Activated CD4-positive, alpha-beta T cell treated with anti-CD3 and anti-CD28 coated beads, Interleukin-2, amount 10 ng/mL, durations not matched to agents 7 days and 5 days (primary cell): ENCODE measurements at regions not wholly inside any gene's neighbourhood (a gene's known extent, or its start where the extent isn't known, plus 50 kb on each side); places are given as distances from the start of the nearest gene placed in this dataset.
"Not testable (repeated sequence)": the region's sequence is repeated elsewhere in the genome, so short reads cannot be mapped to it uniquely, and the experiment has no call there.

ENCODE experiments used
- CTCF ChIA-PET: fragments of 350-600 bp; sonication (Branson Sonifier 250); formaldehyde crosslinking; loops from one replicate; lab custom pipeline; 2021; ENCODE audit warnings: antibody characterized with exemption; lab: Charles Lee
- POLR2A ChIA-PET: fragments of 350-600 bp; sonication (Branson Sonifier 250); formaldehyde crosslinking; loops from one replicate; lab custom pipeline; 2021; ENCODE audit warnings: antibody characterized with exemption; lab: Charles Lee
- DNase-seq: peaks from one replicate; pipeline ENCODE4 v3.0.0-alpha.2; 2020
- H3K27ac Mint-ChIP-seq: one replicate; pipeline ENCODE4 v1.8.0; 2021; ENCODE audit warnings: mild to moderate bottlenecking, moderate library complexity, mixed read lengths
- H3K27me3 Mint-ChIP-seq: one replicate; pipeline ENCODE4 v1.8.0; 2021; ENCODE audit warnings: mixed read lengths
- H3K36me3 Mint-ChIP-seq: one replicate; pipeline ENCODE4 v1.8.0; 2021; ENCODE audit warnings: low read depth, mixed read lengths
- H3K4me1 Mint-ChIP-seq: one replicate; pipeline ENCODE4 v1.8.0; 2021; ENCODE audit warnings: mixed read lengths
- H3K4me3 Mint-ChIP-seq: one replicate; pipeline ENCODE4 v1.8.0; 2021; ENCODE audit warnings: mild to moderate bottlenecking, moderate library complexity, mixed read lengths
- H3K9me3 Mint-ChIP-seq: one replicate; pipeline ENCODE4 v1.8.0; 2021; ENCODE audit warnings: mixed read lengths

GRCh38 chr17:77798031-77798430, 160.5 kb upstream of the TNRC6C start:
- peaks cover 2% of the 10 kb centered on the region for H3K4me1 Mint-ChIP-seq
- no peak for DNase-seq
- POLR2A ChIA-PET: interaction anchor here (0.8 kb wide), 1 partner anchor 19 kb away, joined by 3 read pairs; no protein-coding TSS in a partner anchor
- H3K9me3 Mint-ChIP-seq: no peaks in the 10 kb centered on the region
- peaks cover 20% of the 10 kb centered on the region for H3K27me3 Mint-ChIP-seq
- CTCF ChIA-PET: no interaction called here
- H3K36me3 Mint-ChIP-seq: no peaks in the 10 kb centered on the region
- H3K27ac Mint-ChIP-seq: no peak overlapping the region
- no peak overlapping the region for H3K4me3 Mint-ChIP-seq

- no peak for DNase-seq
- Mint-ChIP-seq H3K9me3 (no peaks in the 10 kb centered on the region), H3K27ac (no peak overlapping the region), H3K4me3 (no peak overlapping the region), H3K27me3 (peaks cover 20% of the 10 kb centered on the region), H3K4me1 (peaks cover 2% of the 10 kb centered on the region), H3K36me3 (no peaks in the 10 kb centered on the region)
- ChIA-PET CTCF (no interaction called here), POLR2A (interaction anchor here (0.8 kb wide), 1 partner anchor 19 kb away, joined by 3 read pairs; no protein-coding TSS in a partner anchor)
Measured at GRCh38 chr17:77798481-77798880, 160.0 kb upstream of the TNRC6C start.

- POLR2A ChIA-PET: no interaction called here
Measured at GRCh38 chr17:77800816-77801215, 157.7 kb upstream of the TNRC6C start.

GRCh38 chr17:77801545-77802332, 156.8 kb upstream of the TNRC6C start:
- POLR2A ChIA-PET: no interaction called here
- no peak overlapping the region for H3K27ac Mint-ChIP-seq
- H3K27me3 Mint-ChIP-seq: peaks cover 23% of the 10 kb centered on the region
- CTCF ChIA-PET: no interaction called here
- H3K4me3 Mint-ChIP-seq: no peak overlapping the region
- H3K9me3 Mint-ChIP-seq: no peaks in the 10 kb centered on the region
- H3K36me3 Mint-ChIP-seq: no peaks in the 10 kb centered on the region
- H3K4me1 Mint-ChIP-seq: no peaks in the 10 kb centered on the region
- no peak for DNase-seq

More at GRCh38 chr17:77800816-77801215, 157.7 kb upstream of the TNRC6C start:
- no peaks in the 10 kb centered on the region for H3K36me3 Mint-ChIP-seq
- peaks cover 23% of the 10 kb centered on the region for H3K27me3 Mint-ChIP-seq
- no peaks in the 10 kb centered on the region for H3K9me3 Mint-ChIP-seq
- CTCF ChIA-PET: no interaction called here
- no peak overlapping the region for H3K4me3 Mint-ChIP-seq
- DNase-seq: no peak
- H3K27ac Mint-ChIP-seq: no peak overlapping the region
- H3K4me1 Mint-ChIP-seq: no peaks in the 10 kb centered on the region

- H3K4me3 Mint-ChIP-seq: no peak overlapping the region
- no peak for DNase-seq
- H3K27me3 Mint-ChIP-seq: peaks cover 23% of the 10 kb centered on the region
- ChIA-PET POLR2A (no interaction called here), CTCF (no interaction called here)
- H3K4me1 Mint-ChIP-seq: no peaks in the 10 kb centered on the region
- H3K36me3 Mint-ChIP-seq: no peaks in the 10 kb centered on the region
- H3K9me3 Mint-ChIP-seq: no peaks in the 10 kb centered on the region
- H3K27ac Mint-ChIP-seq: no peak overlapping the region
Measured at GRCh38 chr17:77802333-77802615, 156.2 kb upstream of the TNRC6C start.

GRCh38 chr17:77802811-77803220, 155.7 kb upstream of the TNRC6C start:
- ChIA-PET CTCF (no interaction called here), POLR2A (no interaction called here)
- H3K36me3 Mint-ChIP-seq: no peaks in the 10 kb centered on the region
- H3K9me3 Mint-ChIP-seq: no peaks in the 10 kb centered on the region
- no peak overlapping the region for H3K4me3 Mint-ChIP-seq
- no peak for DNase-seq
- H3K27me3 Mint-ChIP-seq: peaks cover 23% of the 10 kb centered on the region
- no peak overlapping the region for H3K27ac Mint-ChIP-seq
- H3K4me1 Mint-ChIP-seq: no peaks in the 10 kb centered on the region

- ChIA-PET CTCF (no interaction called here), POLR2A (no interaction called here)
- H3K36me3 Mint-ChIP-seq: no peaks in the 10 kb centered on the region
- no peak for DNase-seq
- H3K4me1 Mint-ChIP-seq: no peaks in the 10 kb centered on the region
- H3K4me3 Mint-ChIP-seq: no peak overlapping the region
- no peak overlapping the region for H3K27ac Mint-ChIP-seq
- no peaks in the 10 kb centered on the region for H3K9me3 Mint-ChIP-seq
- H3K27me3 Mint-ChIP-seq: peaks cover 23% of the 10 kb centered on the region
Measured at GRCh38 chr17:77803726-77804125, 154.8 kb upstream of the TNRC6C start.

- Mint-ChIP-seq H3K4me3 (no peak overlapping the region), H3K27ac (no peak overlapping the region), H3K9me3 (no peaks in the 10 kb centered on the region), H3K27me3 (peaks cover 23% of the 10 kb centered on the region), H3K36me3 (no peaks in the 10 kb centered on the region), H3K4me1 (no peaks in the 10 kb centered on the region)
- no peak for DNase-seq
- CTCF ChIA-PET: no interaction called here
- POLR2A ChIA-PET: no interaction called here
Measured at GRCh38 chr17:77804796-77805426, 153.6 kb upstream of the TNRC6C start.

- H3K9me3 Mint-ChIP-seq, H3K4me3 Mint-ChIP-seq, DNase-seq, H3K36me3 Mint-ChIP-seq, POLR2A ChIA-PET, H3K4me1 Mint-ChIP-seq, CTCF ChIA-PET, H3K27ac Mint-ChIP-seq: not testable (repeated sequence)
- peaks cover 23% of the 10 kb centered on the region for H3K27me3 Mint-ChIP-seq
Measured at GRCh38 chr17:77805970-77806369, 152.5 kb upstream of the TNRC6C start.

- H3K4me1 Mint-ChIP-seq: no peaks in the 10 kb centered on the region
- H3K9me3 Mint-ChIP-seq: no peaks in the 10 kb centered on the region
- no peak overlapping the region for H3K27ac Mint-ChIP-seq
- H3K36me3 Mint-ChIP-seq: no peaks in the 10 kb centered on the region
- no peak for DNase-seq
- CTCF ChIA-PET: interaction anchor here (0.6 to 1.8 kb wide), 3 partner anchors 12 to 208 kb away, joined by 3 to 6 read pairs (median 3); no protein-coding TSS in a partner anchor
- H3K4me3 Mint-ChIP-seq: no peak overlapping the region
- peaks cover 17% of the 10 kb centered on the region for H3K27me3 Mint-ChIP-seq
- POLR2A ChIA-PET: no interaction called here
Measured at GRCh38 chr17:77807051-77807745, 151.3 kb upstream of the TNRC6C start.

- no peaks in the 10 kb centered on the region for H3K4me1 Mint-ChIP-seq
- ChIA-PET CTCF (interaction anchor here (1.2 to 1.8 kb wide), 2 partner anchors 12 to 85 kb away, joined by 3 to 6 read pairs; no protein-coding TSS in a partner anchor), POLR2A (no interaction called here)
- H3K36me3 Mint-ChIP-seq: no peaks in the 10 kb centered on the region
- no peak overlapping the region for H3K27ac Mint-ChIP-seq
- no peaks in the 10 kb centered on the region for H3K9me3 Mint-ChIP-seq
- H3K27me3 Mint-ChIP-seq: peaks cover 12% of the 10 kb centered on the region
- H3K4me3 Mint-ChIP-seq: no peak overlapping the region
- DNase-seq: no peak
Measured at GRCh38 chr17:77807746-77808441, 150.6 kb upstream of the TNRC6C start.

- H3K4me3 Mint-ChIP-seq: no peak overlapping the region
- DNase-seq: no peak
- no peaks in the 10 kb centered on the region for H3K36me3 Mint-ChIP-seq
- ChIA-PET CTCF (no interaction called here), POLR2A (no interaction called here)
- H3K9me3 Mint-ChIP-seq: no peaks in the 10 kb centered on the region
- no peak overlapping the region for H3K27ac Mint-ChIP-seq
- no peaks in the 10 kb centered on the region for H3K4me1 Mint-ChIP-seq
- H3K27me3 Mint-ChIP-seq: peaks cover 9% of the 10 kb centered on the region
Measured at GRCh38 chr17:77808686-77809425, 149.6 kb upstream of the TNRC6C start.
